Stomach (tissue), 8 donors: ENCODE measurements at regions not wholly inside any gene's neighbourhood (a gene's known extent, or its start where the extent isn't known, plus 50 kb on each side); places are given as distances from the start of the nearest gene placed in this dataset.

Experiments used
- DNase-seq, 2 donors: peaks; one replicate each; pipeline versions ENCODE4 v3.0.0 to v3.0.0-alpha.2; 2013 to 2019
- H3K27ac ChIP-seq, 5 donors: fragments of 200-600 bp in 4 of 5; sonication (generic) in 4 of 5; one replicate each; pipeline ENCODE4 v1.5.1; 2013 to 2019; ENCODE audit warnings: mild to moderate bottlenecking in 1 of 5, moderate library complexity in 1 of 5
- H3K27me3 ChIP-seq, 3 donors: fragments of 200-600 bp; sonication (generic); one replicate each; pipeline ENCODE4 v1.5.1; 2017 to 2019; ENCODE audit warnings: mixed run types in 1 of 3
- H3K36me3 ChIP-seq, 4 donors: fragments of 200-600 bp; sonication (generic); 1 replicate in 3 of 4; 2 replicates in 1 of 4; pipeline ENCODE4 v1.5.1; 2016 to 2019
- H3K4me1 ChIP-seq, 4 donors: fragments of 200-600 bp; sonication (generic); one replicate each; pipeline ENCODE4 v1.5.1; 2016 to 2019
- H3K4me3 ChIP-seq, 4 donors: fragments of 200-600 bp; sonication (generic) in 3 of 4; one replicate each; pipeline ENCODE4 v1.5.1; 2016 to 2019; ENCODE audit warnings: mild to moderate bottlenecking in 1 of 4
- H3K9me3 ChIP-seq, 4 donors: fragments of 200-600 bp; sonication (generic); one replicate each; pipeline ENCODE4 v1.5.1; 2016 to 2019
- EP300 ChIP-seq: sonication (generic); formaldehyde crosslinking; IDR thresholded peaks from one replicate; pipeline ENCODE4 v1.6.1; 2017; ENCODE audit warnings: antibody characterized with exemption
- POLR2A ChIP-seq, 4 donors: fragments of 450-650 bp; IDR thresholded peaks; one replicate each; pipeline ENCODE4 v1.6.1; 2016; ENCODE audit warnings: antibody characterized with exemption in 4 of 4, control low read depth in 2 of 4, mild to moderate bottlenecking in 1 of 4, moderate library complexity in 1 of 4
- POLR2AphosphoS5 ChIP-seq, 3 donors: sonication (generic); formaldehyde crosslinking; IDR thresholded peaks; one replicate each; pipeline ENCODE4 v1.6.1; 2016; ENCODE audit warnings: antibody characterized with exemption in 3 of 3
- WGBS, 5 donors: extraction: QIAGEN DNeasy Blood & Tissue Kit in 3 of 5; methylation state at CpG; one replicate each; pipeline versions ENCODE4 v1.1.5 to v1.1.7; 2013 to 2018; 5-methylcytosine and 5-hydroxymethylcytosine counted together
- intact Hi-C: fragments of 100-400 bp; cut with DNase I; formaldehyde crosslinking; loops from one replicate; pipeline ENCODE4 v1.15.1; 2023; ENCODE audit warnings: low total_unique reads
- TF ChIP-seq, protein P1 (sequence below), 7 experiments: fragments of 450-650 bp in 4 of 7; fragments of 200-600 bp in 3 of 7; sonication (generic) in 3 of 7; IDR thresholded peaks; one replicate each; pipeline ENCODE4 v1.5.1; 2016 to 2019; ENCODE audit warnings: antibody characterized with exemption in 7 of 7, control low read depth in 2 of 7, mild to moderate bottlenecking in 1 of 7
- donor health status: healthy with polysubstance abuse.
- donor health status: Bipolar disorder and iron deficiency.
- donor health status: healthy.

DNA sequence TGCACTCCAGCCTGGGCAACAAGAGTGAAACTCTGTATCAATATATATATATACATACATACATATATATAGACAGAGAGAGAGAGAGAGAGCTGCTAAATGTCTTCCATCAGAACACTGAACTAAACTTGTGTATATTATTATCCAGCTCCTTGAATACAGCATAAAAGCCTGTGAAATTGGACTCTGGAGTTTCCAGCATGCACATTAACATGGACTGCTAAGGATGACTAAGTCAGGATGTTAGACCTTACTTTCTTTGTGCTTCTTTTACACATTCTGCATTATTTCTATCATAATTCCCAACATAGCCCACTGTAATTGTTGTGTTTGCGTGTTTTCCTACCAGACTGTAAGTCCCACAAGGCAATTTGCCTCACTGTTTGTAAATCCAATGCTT is 259.1 kb downstream of the TGFB2 start:
- H3K36me3 ChIP-seq, result no peaks in the 10 kb centered on the region
- WGBS, 5 donors, result 85 to 94% (median 90%) methylated on average over 1 of the region's 1 CpG
- intact Hi-C loops, result no loop called here
- no peak overlapping the region for H3K27ac ChIP-seq
- DNase-seq, result no peak
- no peaks in the 10 kb centered on the region for H3K27me3 ChIP-seq
- H3K4me1 ChIP-seq, result no peaks in the 10 kb centered on the region
- H3K4me3 ChIP-seq, result no peak overlapping the region
- H3K9me3 ChIP-seq, result peaks cover 0 to 8% (median 6%) of the 10 kb centered on the region in 4 donors
- TF ChIP-seq POLR2A (IDR thresholded peaks at IDR 0.05) (no peak), POLR2AphosphoS5 (IDR thresholded peaks at IDR 0.05) (no peak), EP300 (no peak)
- TF ChIP-seq, protein P1, sequence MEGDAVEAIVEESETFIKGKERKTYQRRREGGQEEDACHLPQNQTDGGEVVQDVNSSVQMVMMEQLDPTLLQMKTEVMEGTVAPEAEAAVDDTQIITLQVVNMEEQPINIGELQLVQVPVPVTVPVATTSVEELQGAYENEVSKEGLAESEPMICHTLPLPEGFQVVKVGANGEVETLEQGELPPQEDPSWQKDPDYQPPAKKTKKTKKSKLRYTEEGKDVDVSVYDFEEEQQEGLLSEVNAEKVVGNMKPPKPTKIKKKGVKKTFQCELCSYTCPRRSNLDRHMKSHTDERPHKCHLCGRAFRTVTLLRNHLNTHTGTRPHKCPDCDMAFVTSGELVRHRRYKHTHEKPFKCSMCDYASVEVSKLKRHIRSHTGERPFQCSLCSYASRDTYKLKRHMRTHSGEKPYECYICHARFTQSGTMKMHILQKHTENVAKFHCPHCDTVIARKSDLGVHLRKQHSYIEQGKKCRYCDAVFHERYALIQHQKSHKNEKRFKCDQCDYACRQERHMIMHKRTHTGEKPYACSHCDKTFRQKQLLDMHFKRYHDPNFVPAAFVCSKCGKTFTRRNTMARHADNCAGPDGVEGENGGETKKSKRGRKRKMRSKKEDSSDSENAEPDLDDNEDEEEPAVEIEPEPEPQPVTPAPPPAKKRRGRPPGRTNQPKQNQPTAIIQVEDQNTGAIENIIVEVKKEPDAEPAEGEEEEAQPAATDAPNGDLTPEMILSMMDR (IDR thresholded peaks at IDR 0.05), result no peak

DNA sequence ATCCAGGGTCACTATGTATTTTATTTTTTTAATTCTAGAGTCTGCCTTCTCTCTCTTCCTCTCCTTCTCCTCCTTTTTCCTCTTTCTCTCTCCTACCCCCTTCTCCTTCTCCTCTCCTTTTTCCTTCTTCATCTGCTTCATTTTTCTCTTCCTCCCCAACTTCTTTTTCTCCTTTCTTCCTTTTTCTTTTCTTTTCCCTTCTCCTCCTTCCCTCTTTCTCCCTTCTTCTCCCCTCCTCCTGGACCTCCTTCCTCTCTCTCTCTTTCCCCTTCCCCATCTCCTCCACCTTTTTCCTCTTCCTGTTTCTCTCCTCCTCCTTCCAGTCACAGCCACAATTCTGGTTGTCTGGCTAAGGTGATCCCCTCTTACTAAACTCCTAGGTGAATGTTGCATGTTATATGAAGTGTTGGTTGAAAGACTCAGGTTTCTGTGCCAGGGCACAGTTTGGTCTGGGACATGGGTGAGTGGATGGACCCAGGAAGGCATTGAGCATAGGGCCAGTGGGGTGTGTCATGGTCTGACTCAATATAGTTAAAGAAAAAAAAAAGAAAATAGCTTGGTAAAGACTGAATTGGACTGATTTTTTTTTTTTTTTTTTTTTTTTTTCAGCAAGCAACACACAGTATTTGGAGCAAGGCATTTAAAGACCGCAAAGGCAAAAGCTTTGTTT is 266.9 kb downstream of the TGFB2 start:
- no peak for DNase-seq
- H3K4me1 ChIP-seq, result no peaks in the 10 kb centered on the region
- WGBS, 5 donors, result 57 to 100% (median 100%) methylated on average over 1 of the region's 1 CpG
- intact Hi-C loops, result no loop called here
- H3K27ac ChIP-seq, result no peak overlapping the region
- no peak overlapping the region for H3K4me3 ChIP-seq
- no peaks in the 10 kb centered on the region for H3K27me3 ChIP-seq
- TF ChIP-seq POLR2A (IDR thresholded peaks at IDR 0.05) (no peak), EP300 (no peak), POLR2AphosphoS5 (IDR thresholded peaks at IDR 0.05) (no peak)
- TF ChIP-seq, protein P1 (IDR thresholded peaks at IDR 0.05), result no peak
- H3K36me3 ChIP-seq, result no peaks in the 10 kb centered on the region
- H3K9me3 ChIP-seq, result peaks cover 0 to 12% (median 6%) of the 10 kb centered on the region in 4 donors

DNA sequence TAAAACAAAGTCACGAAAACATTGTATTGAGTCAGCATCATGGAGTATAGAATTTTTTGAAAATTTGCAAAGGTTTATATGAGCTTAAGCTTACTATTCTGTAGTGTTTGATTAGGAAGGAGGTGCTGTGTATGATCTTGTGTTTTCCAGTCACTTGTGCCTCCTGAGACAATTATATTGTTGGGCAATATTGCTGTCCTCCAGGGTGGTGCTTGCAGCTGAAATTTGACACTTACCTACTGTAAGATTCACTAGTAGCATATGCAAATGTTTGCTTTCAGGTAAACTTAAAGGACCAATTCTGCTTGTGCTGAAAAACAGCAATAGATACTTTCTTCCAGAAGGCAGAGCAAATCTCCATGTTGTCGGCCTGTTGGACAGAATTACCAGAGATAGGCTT is 268.0 kb downstream of the TGFB2 start:
- intact Hi-C loops, result no loop called here
- WGBS, 5 donors, result 72 to 82% (median 79%) methylated on average over 2 of the region's 2 CpGs

DNA sequence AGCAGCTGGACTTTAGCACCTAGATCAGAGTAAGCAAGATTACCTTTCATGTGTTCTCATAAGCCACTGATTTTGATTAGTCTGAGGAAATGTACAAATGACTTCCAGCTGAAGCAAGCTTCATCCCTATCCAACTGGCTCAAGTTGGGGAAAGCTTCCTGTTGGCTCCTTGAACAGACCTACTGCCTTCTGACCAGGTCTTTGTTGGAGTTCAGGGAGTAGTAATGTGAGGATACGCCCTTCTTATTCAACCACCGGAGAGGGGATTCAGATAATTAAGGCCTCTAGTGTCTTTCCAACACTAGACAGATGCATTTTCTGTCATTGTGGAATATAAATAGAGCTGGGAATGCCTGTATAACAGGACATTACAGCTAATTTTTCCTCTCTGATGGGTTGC is 268.9 kb downstream of the TGFB2 start:
- WGBS, 5 donors, result 88 to 94% (median 89%) methylated on average over 2 of the region's 2 CpGs
- Histone ChIP-seq H3K4me3 (no peak overlapping the region), H3K9me3 (peaks cover 0 to 4% (median 0%) of the 10 kb centered on the region in 4 donors), H3K4me1 (no peaks in the 10 kb centered on the region), H3K36me3 (no peaks in the 10 kb centered on the region), H3K27me3 (no peaks in the 10 kb centered on the region), H3K27ac (no peak overlapping the region)
- TF ChIP-seq POLR2A (IDR thresholded peaks at IDR 0.05), result no peak
- TF ChIP-seq, protein P1 (IDR thresholded peaks at IDR 0.05), result no peak
- no peak for TF ChIP-seq POLR2AphosphoS5 (IDR thresholded peaks at IDR 0.05)
- TF ChIP-seq EP300, result no peak
- DNase-seq, result no peak
- intact Hi-C loops, result no loop called here

More for the DNA sequence above, 268.0 kb downstream of the TGFB2 start:
- Histone ChIP-seq H3K36me3 (no peaks in the 10 kb centered on the region), H3K4me3 (no peak overlapping the region), H3K4me1 (no peaks in the 10 kb centered on the region), H3K27ac (no peak overlapping the region), H3K9me3 (peaks cover 0 to 10% (median 6%) of the 10 kb centered on the region in 4 donors), H3K27me3 (no peaks in the 10 kb centered on the region)
- no peak for DNase-seq
- TF ChIP-seq, protein P1 (IDR thresholded peaks at IDR 0.05), result no peak
- TF ChIP-seq POLR2A (IDR thresholded peaks at IDR 0.05) (no peak), EP300 (no peak), POLR2AphosphoS5 (IDR thresholded peaks at IDR 0.05) (no peak)
